ENCODE measurements at regions not wholly inside any gene's neighbourhood (a gene's known extent, or its start where the extent isn't known, plus 50 kb on each side); places are given as distances from the start of the nearest gene placed in this dataset.

GRCh38 chr20:60966766-60967165 lies 285.3 kb upstream of the CDH4 start:
- no peaks in the 10 kb centered on the region for H3K36me3 Mint-ChIP-seq (ENCODE audit: insufficient read depth)
- H3K4me3 Mint-ChIP-seq, result no peak overlapping the region
- no peaks in the 10 kb centered on the region for H3K4me1 Mint-ChIP-seq
- peaks cover 8% of the 10 kb centered on the region for H3K27me3 Mint-ChIP-seq
- H3K27ac Mint-ChIP-seq (ENCODE audit: low read depth), result no peak overlapping the region
- ATAC-seq (replicated peaks; ENCODE audit: extremely low read depth, poor library complexity, severe bottlenecking) (no peak), DNase-seq (ENCODE audit: low spot score in 2 of 2) (no peak)
- H3K9me3 Mint-ChIP-seq, result no peaks in the 10 kb centered on the region

- ATAC-seq (replicated peaks; ENCODE audit: extremely low read depth, poor library complexity, severe bottlenecking) (no peak), DNase-seq (ENCODE audit: low spot score in 2 of 2) (no peak)
- H3K27me3 Mint-ChIP-seq, result peaks cover 8% of the 10 kb centered on the region
- no peaks in the 10 kb centered on the region for H3K4me1 Mint-ChIP-seq
- no peak overlapping the region for H3K4me3 Mint-ChIP-seq
- no peaks in the 10 kb centered on the region for H3K36me3 Mint-ChIP-seq (ENCODE audit: insufficient read depth)
- no peaks in the 10 kb centered on the region for H3K9me3 Mint-ChIP-seq
- H3K27ac Mint-ChIP-seq (ENCODE audit: low read depth), result no peak overlapping the region
Measured at GRCh38 chr20:60967431-60968316, 284.4 kb upstream of the CDH4 start.

GRCh38 chr20:60968853-60969720 lies 283.0 kb upstream of the CDH4 start:
- Mint-ChIP-seq H3K9me3 (no peaks in the 10 kb centered on the region), H3K27ac (ENCODE audit: low read depth) (no peak overlapping the region), H3K27me3 (peaks cover 8% of the 10 kb centered on the region), H3K4me3 (no peak overlapping the region), H3K4me1 (no peaks in the 10 kb centered on the region), H3K36me3 (ENCODE audit: insufficient read depth) (no peaks in the 10 kb centered on the region)
- no peak for DNase-seq (ENCODE audit: low spot score in 2 of 2)
- no peak for ATAC-seq (replicated peaks; ENCODE audit: extremely low read depth, poor library complexity, severe bottlenecking)

GRCh38 chr20:60970601-60971000 lies 281.5 kb upstream of the CDH4 start:
- H3K27me3 Mint-ChIP-seq, result peaks cover 8% of the 10 kb centered on the region
- DNase-seq (ENCODE audit: low spot score in 2 of 2) (no peak), ATAC-seq (replicated peaks; ENCODE audit: extremely low read depth, poor library complexity, severe bottlenecking) (no peak)
- H3K4me1 Mint-ChIP-seq, result no peaks in the 10 kb centered on the region
- no peaks in the 10 kb centered on the region for H3K9me3 Mint-ChIP-seq
- no peak overlapping the region for H3K4me3 Mint-ChIP-seq
- H3K36me3 Mint-ChIP-seq (ENCODE audit: insufficient read depth), result no peaks in the 10 kb centered on the region
- H3K27ac Mint-ChIP-seq (ENCODE audit: low read depth), result no peak overlapping the region

GRCh38 chr20:60974022-60974421 lies 278.0 kb upstream of the CDH4 start:
- no peak overlapping the region for H3K4me3 Mint-ChIP-seq

GRCh38 chr20:60974441-60974945 lies 277.6 kb upstream of the CDH4 start:
- peaks cover 5% of the 10 kb centered on the region for H3K9me3 Mint-ChIP-seq
- DNase-seq (ENCODE audit: low spot score in 2 of 2) (no peak), ATAC-seq (replicated peaks; ENCODE audit: extremely low read depth, poor library complexity, severe bottlenecking) (no peak)
- H3K4me1 Mint-ChIP-seq, result no peaks in the 10 kb centered on the region
- H3K27ac Mint-ChIP-seq (ENCODE audit: low read depth), result no peak overlapping the region
- peaks cover 6% of the 10 kb centered on the region for H3K27me3 Mint-ChIP-seq
- H3K36me3 Mint-ChIP-seq (ENCODE audit: insufficient read depth), result no peaks in the 10 kb centered on the region
- H3K4me3 Mint-ChIP-seq, result no peak overlapping the region

More at GRCh38 chr20:60974022-60974421, 278.0 kb upstream of the CDH4 start:
- no peaks in the 10 kb centered on the region for H3K4me1 Mint-ChIP-seq
- DNase-seq (ENCODE audit: low spot score in 2 of 2) (no peak), ATAC-seq (replicated peaks; ENCODE audit: extremely low read depth, poor library complexity, severe bottlenecking) (no peak)
- no peaks in the 10 kb centered on the region for H3K36me3 Mint-ChIP-seq (ENCODE audit: insufficient read depth)
- H3K27me3 Mint-ChIP-seq, result peaks cover 6% of the 10 kb centered on the region
- peaks cover under 1% of the 10 kb centered on the region for H3K9me3 Mint-ChIP-seq
- no peak overlapping the region for H3K27ac Mint-ChIP-seq (ENCODE audit: low read depth)

- DNase-seq (ENCODE audit: low spot score in 2 of 2) (no peak), ATAC-seq (replicated peaks; ENCODE audit: extremely low read depth, poor library complexity, severe bottlenecking) (no peak)
- H3K27me3 Mint-ChIP-seq, result peaks cover 6% of the 10 kb centered on the region
- H3K27ac Mint-ChIP-seq (ENCODE audit: low read depth), result no peak overlapping the region
- H3K36me3 Mint-ChIP-seq (ENCODE audit: insufficient read depth), result no peaks in the 10 kb centered on the region
- no peak overlapping the region for H3K4me3 Mint-ChIP-seq
- H3K4me1 Mint-ChIP-seq, result no peaks in the 10 kb centered on the region
- H3K9me3 Mint-ChIP-seq, result peaks cover 19% of the 10 kb centered on the region
Measured at GRCh38 chr20:60976139-60976538, 275.9 kb upstream of the CDH4 start.

GRCh38 chr20:60976913-60977312 lies 275.1 kb upstream of the CDH4 start:
- Mint-ChIP-seq H3K9me3 (peaks cover 19% of the 10 kb centered on the region), H3K4me1 (no peaks in the 10 kb centered on the region), H3K27me3 (peaks cover 6% of the 10 kb centered on the region), H3K36me3 (ENCODE audit: insufficient read depth) (no peaks in the 10 kb centered on the region), H3K27ac (ENCODE audit: low read depth) (no peak overlapping the region), H3K4me3 (no peak overlapping the region)
- no peak for DNase-seq (ENCODE audit: low spot score in 2 of 2)
- ATAC-seq (replicated peaks; ENCODE audit: extremely low read depth, poor library complexity, severe bottlenecking), result no peak

GRCh38 chr20:60977901-60978300 lies 274.2 kb upstream of the CDH4 start:
- H3K4me1 Mint-ChIP-seq, result no peaks in the 10 kb centered on the region
- H3K27me3 Mint-ChIP-seq, result peaks cover 6% of the 10 kb centered on the region
- H3K27ac Mint-ChIP-seq (ENCODE audit: low read depth), result no peak overlapping the region
- H3K36me3 Mint-ChIP-seq (ENCODE audit: insufficient read depth), result no peaks in the 10 kb centered on the region
- DNase-seq (ENCODE audit: low spot score in 2 of 2), result no peak
- peaks cover 19% of the 10 kb centered on the region for H3K9me3 Mint-ChIP-seq
- no peak for ATAC-seq (replicated peaks; ENCODE audit: extremely low read depth, poor library complexity, severe bottlenecking)
- H3K4me3 Mint-ChIP-seq, result no peak overlapping the region

GRCh38 chr20:60984666-60985065 lies 267.4 kb upstream of the CDH4 start:
- no peak overlapping the region for H3K4me3 Mint-ChIP-seq
- H3K27me3 Mint-ChIP-seq, result no peaks in the 10 kb centered on the region
- peaks cover 18% of the 10 kb centered on the region for H3K9me3 Mint-ChIP-seq
- no peaks in the 10 kb centered on the region for H3K4me1 Mint-ChIP-seq
- H3K36me3 Mint-ChIP-seq (ENCODE audit: insufficient read depth), result no peaks in the 10 kb centered on the region
- no peak for ATAC-seq (replicated peaks; ENCODE audit: extremely low read depth, poor library complexity, severe bottlenecking)
- DNase-seq (ENCODE audit: low spot score in 2 of 2), result no peak
- no peak overlapping the region for H3K27ac Mint-ChIP-seq (ENCODE audit: low read depth)

- Mint-ChIP-seq H3K4me3 (no peak overlapping the region), H3K9me3 (peaks cover 6% of the 10 kb centered on the region), H3K4me1 (no peaks in the 10 kb centered on the region), H3K27me3 (peaks cover under 1% of the 10 kb centered on the region), H3K27ac (ENCODE audit: low read depth) (no peak overlapping the region), H3K36me3 (ENCODE audit: insufficient read depth) (no peaks in the 10 kb centered on the region)
- DNase-seq (ENCODE audit: low spot score in 2 of 2), result no peak
- ATAC-seq (replicated peaks; ENCODE audit: extremely low read depth, poor library complexity, severe bottlenecking), result no peak
Measured at GRCh38 chr20:60986506-60987156, 265.4 kb upstream of the CDH4 start.

- H3K27me3 Mint-ChIP-seq, result peaks cover 11% of the 10 kb centered on the region
- no peaks in the 10 kb centered on the region for H3K4me1 Mint-ChIP-seq
- no peak overlapping the region for H3K4me3 Mint-ChIP-seq
- DNase-seq (ENCODE audit: low spot score in 2 of 2), result no peak
- H3K36me3 Mint-ChIP-seq (ENCODE audit: insufficient read depth), result no peaks in the 10 kb centered on the region
- peaks cover 6% of the 10 kb centered on the region for H3K9me3 Mint-ChIP-seq
- ATAC-seq (replicated peaks; ENCODE audit: extremely low read depth, poor library complexity, severe bottlenecking), result no peak
- H3K27ac Mint-ChIP-seq (ENCODE audit: low read depth), result no peak overlapping the region
Measured at GRCh38 chr20:60990061-60990460, 262.0 kb upstream of the CDH4 start.
